ENCODE measurements at regions not wholly inside any gene's neighbourhood (a gene's known extent, or its start where the extent isn't known, plus 50 kb on each side); places are given as distances from the start of the nearest gene placed in this dataset.

GRCh38 chr6:33959661-33960344 lies 156.0 kb upstream of the MLN start:
- no peaks in the 10 kb centered on the region for H3K79me2 ChIP-seq (ENCODE audit: control insufficient read depth, insufficient read depth, low read length)
- in situ Hi-C loops (cut with MboI) (no loop called here), intact Hi-C loops (cut with micrococcal nuclease; ENCODE audit: unreplicated experiment) (no loop called here)
- ChIA-PET SMC1A (ENCODE audit: uncharacterized antibody, unreplicated experiment) (interaction anchor here (0.6 kb wide), 1 partner anchor 953 kb away, joined by 3 read pairs; no protein-coding TSS in a partner anchor), POLR2A (no interaction called here), RAD21 (ENCODE audit: unreplicated experiment) (interaction anchor here (0.6 to 1.4 kb wide), 2 partner anchors 37 to 68 kb away, joined by 3 to 4 read pairs; no protein-coding TSS in a partner anchor), CTCF (interaction anchor here (0.6 kb wide), 1 partner anchor 251 kb away, joined by 3 read pairs; no protein-coding TSS in a partner anchor)
- H3K27ac ChIP-seq (ENCODE audit: control insufficient read depth, insufficient read depth), result no peak overlapping the region
- peaks cover 0 to 1% of the 10 kb centered on the region in 2 experiments; a peak in 2 of 4 replicates for H3K27me3 ChIP-seq (replicated peaks in 1 of 2; ENCODE audit: control insufficient read depth in 2 of 2, insufficient read depth in 2 of 2, low read length in 1 of 2)
- no peak overlapping the region for H3K4me2 ChIP-seq (ENCODE audit: control insufficient read depth, insufficient read depth)
- no peaks in the 10 kb centered on the region for H3K36me3 ChIP-seq (ENCODE audit: control insufficient read depth in 2 of 2, insufficient read depth in 2 of 2, low read length in 1 of 2)
- no peak overlapping the region for H3K4me3 ChIP-seq
- no peak for TF ChIP-seq YY1 (IDR thresholded peaks at IDR 0.05; ENCODE audit: low read depth, low read length)
- TF ChIP-seq ETV6 (conservative IDR thresholded peaks at IDR 0.05 in 1 of 2, IDR thresholded peaks at IDR 0.05 in 1 of 2; ENCODE audit: borderline replicate concordance in 1 of 2, low read depth in 1 of 2), result no peak
- no peak for TF ChIP-seq NFYA (IDR thresholded peaks at IDR 0.05; ENCODE audit: borderline replicate concordance, low read depth, low read length)
- TF ChIP-seq MAX (IDR thresholded peaks at IDR 0.05; ENCODE audit: low read depth, low read length), result no peak
- TF ChIP-seq LARP7 (IDR thresholded peaks at IDR 0.05), result no peak
- no peak for TF ChIP-seq POU2F2 (IDR thresholded peaks at IDR 0.05; ENCODE audit: borderline replicate concordance, low read depth, low read length)
- TF ChIP-seq TCF12 (IDR thresholded peaks at IDR 0.05; ENCODE audit: low read depth, low read length), result no peak
- no peak for TF ChIP-seq NR2C1 (IDR thresholded peaks at IDR 0.05)
- no peak for TF ChIP-seq BCL11A (IDR thresholded peaks at IDR 0.05; ENCODE audit: low read depth, low read length)
- TF ChIP-seq MXI1 (IDR thresholded peaks at IDR 0.05; ENCODE audit: low read depth, low read length), result no peak
- no peak for TF ChIP-seq SMC3 (IDR thresholded peaks at IDR 0.05; ENCODE audit: borderline replicate concordance, low read length)
- TF ChIP-seq RFX5 (IDR thresholded peaks at IDR 0.05; ENCODE audit: low read depth, low read length), result no peak
- no peak for TF ChIP-seq ATF3 (IDR thresholded peaks at IDR 0.05; ENCODE audit: borderline replicate concordance, extremely low read depth, low read depth, low read length)
- no peak for TF ChIP-seq SUZ12 (IDR thresholded peaks at IDR 0.05; ENCODE audit: unreplicated experiment)
- no peak for TF ChIP-seq DPF2 (IDR thresholded peaks at IDR 0.05)
- no peak for TF ChIP-seq IRF3 (IDR thresholded peaks at IDR 0.05)
- no peak overlapping the region for H2AFZ ChIP-seq (ENCODE audit: control insufficient read depth, low read depth, low read length)
- no peaks in the 10 kb centered on the region; the same call in 1 of the 2 replicates for H4K20me1 ChIP-seq (ENCODE audit: control insufficient read depth, insufficient read depth)
- BruUV-seq (replicated peaks), result no TSS peak
- no peak overlapping the region for H3K9ac ChIP-seq (ENCODE audit: control insufficient read depth, insufficient read depth, low read length)
- FAIRE-seq, result no peak
- no peak for DNase-seq (ENCODE audit: low read depth, low spot score)
- WGBS (ENCODE audit: insufficient coverage, insufficient replicate concordance, low lambda C conversion rate, missing lambda C conversion rate), result 18% methylated on average over 8 of the region's 8 CpGs
- H3K4me1 ChIP-seq (ENCODE audit: control insufficient read depth, insufficient read depth, low read length), result no peaks in the 10 kb centered on the region
- no peak for ATAC-seq
- H3K9me3 ChIP-seq (replicated peaks; ENCODE audit: control insufficient read depth, insufficient read depth, low read length), result no peaks in the 10 kb centered on the region
